DOHH2 (cell line): ENCODE measurements at regions not wholly inside any gene's neighbourhood (a gene's known extent, or its start where the extent isn't known, plus 50 kb on each side); places are given as distances from the start of the nearest gene placed in this dataset.

ENCODE experiments used
- CTCF ChIP-seq: fragments of 200-600 bp; sonication (generic); IDR thresholded peaks from one replicate; pipeline ENCODE4 v1.5.1; 2014; ENCODE audit warnings: antibody characterized with exemption, mild to moderate bottlenecking, low read depth, low read length; ENCODE audit not compliant: poor library complexity, severe bottlenecking
- EZH2phosphoT487 ChIP-seq: fragments of 200-600 bp; sonication (generic); IDR thresholded peaks from 2 replicates; pipeline ENCODE4 v1.6.1; 2017; ENCODE audit warnings: borderline replicate concordance, mild to moderate bottlenecking, antibody characterized with exemption, low read length, moderate library complexity, mixed read lengths

- TF ChIP-seq CTCF = no peak
- no peak for TF ChIP-seq EZH2phosphoT487
Measured at GRCh38 chr10:78302739-78302988, 269.0 kb downstream of the RPS24 start.
